Muscle layer of colon (tissue), 2 donors: ENCODE measurements at regions not wholly inside any gene's neighbourhood (a gene's known extent, or its start where the extent isn't known, plus 50 kb on each side); places are given as distances from the start of the nearest gene placed in this dataset.

Experiments used
- H3K27ac ChIP-seq: one replicate; pipeline ENCODE4 v1.7.0; 2013; ENCODE audit warnings: low read depth, mild to moderate bottlenecking, low read length, moderate library complexity
- H3K27me3 ChIP-seq, 2 donors: one replicate each; pipeline ENCODE4 v1.7.0; 2013; ENCODE audit warnings: low read length in 2 of 2, mild to moderate bottlenecking in 2 of 2; ENCODE audit not compliant: insufficient read depth in 2 of 2, control insufficient read depth in 1 of 2
- H3K36me3 ChIP-seq: one replicate; pipeline ENCODE4 v1.7.0; 2013; ENCODE audit warnings: mild to moderate bottlenecking, low read length; ENCODE audit not compliant: insufficient read depth
- H3K4me1 ChIP-seq: one replicate; pipeline ENCODE4 v1.7.0; 2013; ENCODE audit warnings: mild to moderate bottlenecking, low read length; ENCODE audit not compliant: insufficient read depth
- H3K4me3 ChIP-seq, 2 donors: one replicate each; pipeline ENCODE4 v1.7.0; 2013; ENCODE audit warnings: low read length in 2 of 2, low read depth in 1 of 2, mild to moderate bottlenecking in 1 of 2, moderate library complexity in 1 of 2
- H3K9ac ChIP-seq: one replicate; pipeline ENCODE4 v1.7.0; 2013; ENCODE audit warnings: low read length
- H3K9me3 ChIP-seq: one replicate; pipeline ENCODE4 v1.7.0; 2013; ENCODE audit warnings: mild to moderate bottlenecking, low read length
- donor health status: abdominal sarcoma.
- donor health status: Adenocarcinoma of cecum.

- Histone ChIP-seq H3K27ac (no peak overlapping the region), H3K4me1 (no peaks in the 10 kb centered on the region), H3K27me3 (peaks cover 0 to 7% of the 10 kb centered on the region in 2 donors), H3K4me3 (no peak overlapping the region), H3K9ac (no peak overlapping the region), H3K36me3 (no peaks in the 10 kb centered on the region), H3K9me3 (no peaks in the 10 kb centered on the region)
Observed at GRCh38 chr10:130889240-130889639, 422.3 kb downstream of the TCERG1L start.

- no peaks in the 10 kb centered on the region for H3K4me1 ChIP-seq
- H3K4me3 ChIP-seq = no peak overlapping the region
- no peak overlapping the region for H3K9ac ChIP-seq
- H3K36me3 ChIP-seq = no peaks in the 10 kb centered on the region
- H3K27ac ChIP-seq = no peak overlapping the region
- peaks cover 0 to 7% of the 10 kb centered on the region in 2 donors for H3K27me3 ChIP-seq
- no peaks in the 10 kb centered on the region for H3K9me3 ChIP-seq
Observed at GRCh38 chr10:130889780-130890179, 421.7 kb downstream of the TCERG1L start.

GRCh38 chr10:130891066-130891465 lies 420.5 kb downstream of the TCERG1L start:
- H3K27me3 ChIP-seq = no peaks in the 10 kb centered on the region
- no peaks in the 10 kb centered on the region for H3K36me3 ChIP-seq
- no peaks in the 10 kb centered on the region for H3K4me1 ChIP-seq
- H3K4me3 ChIP-seq = no peak overlapping the region
- no peak overlapping the region for H3K9ac ChIP-seq
- no peaks in the 10 kb centered on the region for H3K9me3 ChIP-seq
- H3K27ac ChIP-seq = no peak overlapping the region

- no peaks in the 10 kb centered on the region for H3K4me1 ChIP-seq
- no peaks in the 10 kb centered on the region for H3K36me3 ChIP-seq
- no peak overlapping the region for H3K27ac ChIP-seq
- no peak overlapping the region for H3K4me3 ChIP-seq
- no peak overlapping the region for H3K9ac ChIP-seq
- H3K27me3 ChIP-seq = no peaks in the 10 kb centered on the region
- H3K9me3 ChIP-seq = no peaks in the 10 kb centered on the region
Observed at GRCh38 chr10:130894471-130894870, 417.1 kb downstream of the TCERG1L start.

GRCh38 chr10:130895161-130895560 lies 416.4 kb downstream of the TCERG1L start:
- H3K27me3 ChIP-seq = no peaks in the 10 kb centered on the region
- no peaks in the 10 kb centered on the region for H3K36me3 ChIP-seq
- no peak overlapping the region for H3K9ac ChIP-seq
- H3K27ac ChIP-seq = no peak overlapping the region
- no peaks in the 10 kb centered on the region for H3K4me1 ChIP-seq
- no peaks in the 10 kb centered on the region for H3K9me3 ChIP-seq
- no peak overlapping the region for H3K4me3 ChIP-seq

GRCh38 chr10:130897815-130898214 lies 413.7 kb downstream of the TCERG1L start:
- Histone ChIP-seq H3K4me1 (no peaks in the 10 kb centered on the region), H3K27ac (no peak overlapping the region), H3K4me3 (no peak overlapping the region)

GRCh38 chr10:130898381-130898780 lies 413.1 kb downstream of the TCERG1L start:
- no peak overlapping the region for H3K4me3 ChIP-seq
- no peaks in the 10 kb centered on the region for H3K27me3 ChIP-seq
- no peaks in the 10 kb centered on the region for H3K4me1 ChIP-seq
- H3K9me3 ChIP-seq = no peaks in the 10 kb centered on the region
- no peak overlapping the region for H3K27ac ChIP-seq
- H3K9ac ChIP-seq = no peak overlapping the region
- no peaks in the 10 kb centered on the region for H3K36me3 ChIP-seq

More at GRCh38 chr10:130897815-130898214, 413.7 kb downstream of the TCERG1L start:
- H3K9me3 ChIP-seq = no peaks in the 10 kb centered on the region
- H3K27me3 ChIP-seq = no peaks in the 10 kb centered on the region
- H3K9ac ChIP-seq = no peak overlapping the region
- no peaks in the 10 kb centered on the region for H3K36me3 ChIP-seq

- H3K4me1 ChIP-seq = no peaks in the 10 kb centered on the region
- no peaks in the 10 kb centered on the region for H3K9me3 ChIP-seq
- H3K9ac ChIP-seq = no peak overlapping the region
- H3K27me3 ChIP-seq = no peaks in the 10 kb centered on the region
- no peak overlapping the region for H3K4me3 ChIP-seq
- H3K36me3 ChIP-seq = no peaks in the 10 kb centered on the region
- H3K27ac ChIP-seq = no peak overlapping the region
Observed at GRCh38 chr10:130899856-130900255, 411.7 kb downstream of the TCERG1L start.

GRCh38 chr10:130900441-130901160 lies 410.9 kb downstream of the TCERG1L start:
- Histone ChIP-seq H3K4me1 (no peaks in the 10 kb centered on the region), H3K27ac (no peak overlapping the region), H3K9ac (no peak overlapping the region), H3K36me3 (no peaks in the 10 kb centered on the region), H3K9me3 (no peaks in the 10 kb centered on the region), H3K27me3 (no peaks in the 10 kb centered on the region), H3K4me3 (no peak overlapping the region)

- Histone ChIP-seq H3K27ac (no peak overlapping the region), H3K9ac (no peak overlapping the region), H3K27me3 (no peaks in the 10 kb centered on the region), H3K36me3 (no peaks in the 10 kb centered on the region), H3K9me3 (no peaks in the 10 kb centered on the region), H3K4me3 (no peak overlapping the region), H3K4me1 (no peaks in the 10 kb centered on the region)
Observed at GRCh38 chr10:130901311-130902165, 410.0 kb downstream of the TCERG1L start.

- H3K4me1 ChIP-seq = no peaks in the 10 kb centered on the region
- H3K4me3 ChIP-seq = no peak overlapping the region
- no peaks in the 10 kb centered on the region for H3K36me3 ChIP-seq
- no peak overlapping the region for H3K9ac ChIP-seq
- H3K9me3 ChIP-seq = no peaks in the 10 kb centered on the region
- no peaks in the 10 kb centered on the region for H3K27me3 ChIP-seq
- no peak overlapping the region for H3K27ac ChIP-seq
Observed at GRCh38 chr10:130902471-130902870, 409.1 kb downstream of the TCERG1L start.
